ENCODE measurements at regions not wholly inside any gene's neighbourhood (a gene's known extent, or its start where the extent isn't known, plus 50 kb on each side); places are given as distances from the start of the nearest gene placed in this dataset.
"Not testable (repeated sequence)": the region's sequence is repeated elsewhere in the genome, so short reads cannot be mapped to it uniquely, and the experiment has no call there.

DNA sequence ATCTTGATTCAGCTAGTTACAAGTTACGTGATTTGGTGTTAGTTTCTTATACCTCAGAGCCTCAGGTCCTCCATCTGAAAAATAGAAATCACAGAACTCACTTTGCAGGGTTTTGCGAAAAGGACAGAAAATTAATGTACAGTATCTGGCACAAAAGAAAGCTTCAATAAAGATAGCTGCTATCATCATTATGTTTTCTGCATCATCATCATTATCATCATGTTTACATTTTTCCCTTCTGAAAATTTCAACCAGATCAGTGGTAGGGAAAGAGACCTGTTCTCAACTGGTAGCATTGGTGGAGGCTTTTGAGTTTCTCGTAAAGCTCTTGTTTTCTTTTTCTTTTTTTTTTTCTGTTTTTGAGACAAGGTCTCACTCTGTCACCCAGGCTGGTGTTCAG is 174.7 kb upstream of the PBX1 start:
- DNase-seq = no peak

DNA sequence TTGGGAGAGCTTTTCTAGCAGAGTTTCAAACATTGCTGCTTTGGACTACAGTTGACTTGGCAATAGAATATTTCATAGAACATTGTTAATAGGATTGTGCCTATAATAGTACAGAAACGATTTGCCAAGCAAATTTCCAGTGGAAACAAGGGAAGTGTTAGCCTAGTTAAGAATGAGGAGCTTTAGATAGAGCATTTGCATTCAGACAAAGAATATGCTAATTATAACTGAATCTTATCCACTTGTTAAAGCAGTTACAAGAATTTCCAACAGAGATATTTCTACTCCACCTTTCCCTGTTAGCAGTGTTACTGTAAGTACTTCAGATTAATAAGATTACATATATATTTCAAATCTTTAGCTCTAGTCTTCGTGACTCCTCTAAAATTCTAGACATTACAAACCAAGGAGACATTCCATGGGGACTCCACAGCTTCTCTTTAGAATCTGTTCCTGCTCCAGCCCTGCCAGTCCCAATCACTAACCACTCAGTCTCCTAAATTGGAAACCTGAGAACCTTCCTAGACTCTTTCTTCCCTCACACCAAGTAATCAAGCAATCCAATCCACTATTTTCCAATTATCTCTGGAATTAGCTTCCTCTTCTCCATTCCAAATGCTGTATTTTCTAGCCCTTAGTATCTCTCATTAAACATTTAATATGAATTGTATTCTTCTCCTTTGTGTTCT is 141.8 kb upstream of the PBX1 start:
- DNase-seq = no peak

DNA sequence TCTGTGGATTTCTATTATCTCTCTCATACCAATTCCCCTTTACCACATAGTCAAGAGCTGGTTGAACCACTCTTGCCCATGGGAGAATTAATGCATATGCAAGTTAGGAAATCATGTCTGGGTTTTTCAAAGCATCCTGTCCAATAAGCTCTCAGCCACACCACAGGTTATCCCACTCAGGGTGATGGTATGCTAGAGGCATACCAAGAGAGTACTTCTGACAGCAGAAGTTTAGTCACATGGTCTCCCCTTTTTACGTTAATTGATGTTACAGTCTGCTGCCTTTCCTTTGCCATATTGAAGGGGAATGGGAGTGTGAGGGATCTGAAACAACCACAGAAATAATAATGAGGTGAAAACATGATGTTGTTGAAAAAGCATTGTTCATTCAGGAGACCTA is 135.8 kb upstream of the PBX1 start:
- DNase-seq = no peak

DNA sequence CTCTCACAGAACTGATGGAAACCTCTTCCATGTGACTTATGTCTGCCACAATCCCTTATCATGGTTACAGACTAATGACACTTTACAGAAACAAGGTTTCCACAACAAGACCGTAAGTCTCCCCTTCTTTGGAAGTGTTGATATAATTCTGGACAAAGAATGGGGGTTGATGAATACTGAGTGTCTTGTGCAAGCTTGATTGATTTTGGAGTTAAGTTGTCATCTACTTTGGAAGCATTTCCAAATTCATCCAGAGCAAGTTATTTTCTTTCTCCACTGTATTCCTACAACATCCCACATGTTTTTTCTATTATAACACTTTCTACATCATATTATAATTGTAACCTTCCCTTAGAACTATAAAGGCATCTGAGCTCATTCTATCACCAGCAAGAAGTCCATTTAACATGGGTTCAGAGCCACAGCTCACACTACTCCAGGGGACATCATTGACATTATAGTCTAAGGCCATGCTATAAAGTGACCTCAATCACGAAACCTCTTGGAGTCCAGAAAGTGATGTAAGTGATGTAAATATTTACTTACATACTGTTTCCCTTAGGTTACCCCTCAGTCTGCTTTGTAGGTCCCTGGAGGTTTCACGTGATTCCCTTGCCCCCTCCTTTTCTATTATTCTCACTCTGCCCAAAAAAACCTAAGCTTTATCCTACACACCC is 125.7 kb upstream of the PBX1 start:
- DNase-seq = no peak

DNA sequence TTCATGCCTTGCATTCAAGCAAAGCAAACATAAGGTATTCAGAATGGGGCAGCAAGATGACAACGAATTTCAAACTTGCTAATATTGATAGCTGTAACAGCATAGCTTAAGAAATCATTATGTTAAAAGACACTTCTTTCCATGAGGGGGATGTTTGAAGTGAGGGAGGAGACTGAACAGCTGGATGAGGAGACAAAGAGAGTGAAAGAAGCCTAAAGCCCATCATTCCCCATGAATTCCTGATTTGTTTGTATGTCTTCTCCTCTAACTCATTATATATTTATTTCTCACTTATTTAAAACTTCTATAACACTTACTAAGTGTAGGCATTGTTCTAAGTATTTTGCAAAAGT is 125.2 kb upstream of the PBX1 start:
- DNase-seq = no peak

DNA sequence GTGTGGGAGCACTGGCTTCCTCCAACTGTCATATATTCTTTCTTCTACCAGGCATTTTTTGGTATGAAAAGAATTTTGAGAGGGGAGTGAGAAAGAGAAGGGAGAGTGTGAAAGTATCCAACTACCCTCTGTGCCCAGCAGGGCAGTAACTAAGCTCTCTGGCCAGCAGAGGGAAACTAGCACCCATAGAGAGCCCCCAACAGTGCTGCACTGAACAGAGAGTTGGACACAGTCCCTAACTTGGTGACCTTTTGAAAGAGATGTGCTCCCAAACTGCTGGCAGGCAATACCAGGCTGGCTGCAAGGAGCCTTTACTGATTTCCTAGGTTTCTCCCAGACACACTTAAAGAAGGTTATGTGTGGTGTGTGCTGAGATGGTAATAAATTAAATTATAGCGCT is 118.8 kb upstream of the PBX1 start:
- peak in 26 of 56 donors; percentile 0 to 55 (median 7) for DNase-seq

DNA sequence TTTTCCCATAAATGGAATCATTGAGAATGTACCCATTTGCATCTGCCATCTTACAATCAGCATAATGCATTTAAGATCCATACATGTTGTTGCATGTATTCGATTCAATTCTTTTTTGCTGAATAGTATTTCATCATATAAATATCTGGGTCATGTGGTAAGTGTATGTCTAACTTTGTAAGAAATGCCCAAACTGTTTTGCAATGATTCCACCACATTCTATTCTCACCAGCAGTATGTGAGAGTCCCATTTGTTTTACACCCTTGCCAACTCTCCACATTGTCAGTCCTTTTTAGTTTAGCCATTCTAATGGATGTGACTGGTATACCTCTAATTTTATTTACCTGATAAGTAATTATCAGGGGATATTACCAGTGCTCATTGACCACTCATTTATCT is 115.8 kb upstream of the PBX1 start:
- DNase-seq = no peak

DNA sequence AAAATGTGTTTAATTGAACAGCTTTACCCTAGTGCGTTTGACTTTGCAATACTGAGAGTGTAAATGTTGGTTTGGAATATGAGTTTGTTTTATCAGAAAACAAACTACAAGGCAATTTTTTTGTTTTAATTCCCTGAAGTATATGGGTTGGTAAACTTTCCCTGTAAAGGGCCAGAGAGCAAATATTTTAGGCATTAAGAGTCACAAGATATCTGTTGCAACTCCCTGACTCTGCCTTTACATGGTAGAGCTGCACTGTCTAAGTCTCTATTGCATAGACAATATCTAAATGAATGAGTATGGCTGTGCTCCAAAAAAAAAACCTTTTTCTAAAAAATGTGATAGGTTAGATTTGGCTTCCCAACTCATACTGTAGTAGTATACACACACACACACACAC is 115.1 kb upstream of the PBX1 start:
- DNase-seq = no peak

DNA sequence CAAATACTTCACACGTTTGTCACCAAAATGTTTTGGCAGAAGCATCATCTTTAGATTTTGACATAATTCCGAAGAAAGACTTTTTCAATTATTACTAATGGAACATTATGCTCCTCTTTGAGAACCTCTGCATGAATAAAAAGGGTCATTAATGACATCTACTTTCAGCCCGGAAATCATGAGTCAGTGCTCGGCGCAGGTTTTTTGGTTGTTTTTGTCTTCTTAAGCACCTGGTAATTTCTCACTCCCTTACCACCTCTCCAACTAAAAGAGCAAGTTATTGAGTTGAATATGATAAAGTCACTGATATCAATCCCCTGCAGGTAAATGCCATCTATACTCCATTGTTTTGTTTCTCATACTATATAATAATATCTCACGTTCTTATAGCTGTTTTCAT is 113.0 kb upstream of the PBX1 start:
- no peak for DNase-seq

DNA sequence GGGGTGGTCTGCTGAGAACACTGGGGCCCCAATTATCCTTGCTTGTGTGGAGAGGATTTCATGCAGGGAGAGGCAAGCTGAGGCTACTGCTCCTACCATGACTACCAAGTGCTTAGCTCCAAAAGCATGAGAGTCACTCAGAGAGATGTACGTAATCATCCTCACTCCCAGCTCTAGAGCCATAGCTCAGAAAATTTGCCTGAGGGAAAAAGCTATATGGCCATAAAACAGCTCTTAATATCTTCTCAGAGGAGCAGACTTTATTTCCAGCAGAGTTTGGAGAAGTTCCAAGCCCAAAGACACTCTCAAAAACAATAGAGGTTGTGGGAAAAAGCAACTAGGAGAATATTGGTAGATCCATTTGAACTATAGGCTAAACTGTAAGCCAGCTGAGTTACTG is 106.4 kb upstream of the PBX1 start:
- DNase-seq = no peak

DNA sequence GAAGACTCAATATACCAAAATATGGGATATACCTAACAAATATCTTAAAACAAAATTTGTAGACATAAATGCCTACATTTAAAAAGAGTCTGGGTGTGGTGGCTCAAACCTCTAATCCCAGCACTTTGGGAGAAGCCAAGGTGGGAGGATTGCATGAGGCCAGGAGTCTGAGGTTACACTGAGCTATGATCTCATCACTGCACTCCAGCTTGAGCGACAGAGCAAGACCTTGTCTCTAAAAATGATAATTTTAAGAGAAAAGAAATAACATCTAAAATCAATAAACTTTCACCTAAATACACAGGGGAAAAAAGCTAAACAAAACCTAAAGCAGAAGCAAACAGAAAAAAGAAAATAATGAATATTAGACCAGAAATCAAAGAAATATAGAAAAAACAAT is 102.7 kb upstream of the PBX1 start:
- DNase-seq = no peak

DNA sequence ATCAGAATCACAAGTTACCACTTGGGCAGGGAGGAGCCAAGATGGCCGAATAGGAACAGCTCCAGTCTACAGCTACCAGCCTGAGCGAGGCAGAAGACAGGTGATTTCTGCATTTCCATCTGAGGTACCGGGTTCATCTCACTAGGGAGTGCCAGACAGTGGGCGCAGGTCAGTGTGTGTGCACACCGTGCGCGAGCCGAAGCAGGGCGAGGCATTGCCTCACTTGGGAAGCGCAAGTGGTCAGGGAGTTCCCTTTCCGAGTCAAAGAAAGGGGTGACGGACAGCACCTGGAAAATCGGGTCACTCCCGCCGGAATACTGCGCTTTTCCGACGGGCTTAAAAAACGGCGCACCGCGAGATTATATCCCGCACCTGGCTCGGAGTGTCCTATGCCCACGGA is 99.8 kb upstream of the PBX1 start:
- not testable (repeated sequence) for DNase-seq

DNA sequence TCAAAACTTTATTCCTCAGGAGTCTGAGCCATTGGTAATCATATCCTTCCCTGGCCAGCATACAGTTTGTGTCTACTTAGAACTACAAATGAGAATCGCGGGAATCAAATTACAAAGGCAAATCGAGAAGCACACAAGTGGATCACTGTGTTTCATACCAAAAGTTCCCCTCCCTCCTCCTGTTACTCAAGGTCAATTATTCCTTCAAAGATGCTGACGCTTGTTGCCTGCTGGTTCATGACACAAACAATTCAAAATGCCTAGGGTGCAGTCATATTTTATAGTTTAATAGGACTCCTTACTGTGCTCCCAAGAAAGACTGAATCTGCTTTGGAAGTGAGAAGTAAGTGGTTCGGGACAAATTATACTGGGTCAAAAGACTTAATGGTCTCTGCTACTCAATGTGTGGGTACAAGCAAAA is 93.0 kb upstream of the PBX1 start:
- no peak for DNase-seq

DNA sequence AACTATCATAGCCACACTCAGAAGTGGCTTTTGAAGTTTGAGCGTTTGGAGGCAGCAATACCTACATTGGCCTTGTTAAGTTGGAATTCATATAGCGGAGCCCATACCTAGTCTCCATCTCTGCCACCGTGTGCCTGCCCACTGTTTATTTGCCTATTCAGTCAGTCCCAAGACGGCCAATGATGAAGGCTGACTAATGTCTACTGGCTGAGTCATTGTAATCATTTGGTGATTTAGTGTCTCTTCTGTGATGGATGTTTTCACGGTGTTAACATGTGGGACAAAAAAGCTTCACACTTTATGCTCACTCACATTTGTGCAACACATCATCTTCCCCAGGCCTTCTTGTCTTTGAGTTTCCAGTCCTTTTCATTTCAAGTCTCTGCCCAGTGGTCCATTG is 92.6 kb upstream of the PBX1 start:
- no peak for DNase-seq

DNA sequence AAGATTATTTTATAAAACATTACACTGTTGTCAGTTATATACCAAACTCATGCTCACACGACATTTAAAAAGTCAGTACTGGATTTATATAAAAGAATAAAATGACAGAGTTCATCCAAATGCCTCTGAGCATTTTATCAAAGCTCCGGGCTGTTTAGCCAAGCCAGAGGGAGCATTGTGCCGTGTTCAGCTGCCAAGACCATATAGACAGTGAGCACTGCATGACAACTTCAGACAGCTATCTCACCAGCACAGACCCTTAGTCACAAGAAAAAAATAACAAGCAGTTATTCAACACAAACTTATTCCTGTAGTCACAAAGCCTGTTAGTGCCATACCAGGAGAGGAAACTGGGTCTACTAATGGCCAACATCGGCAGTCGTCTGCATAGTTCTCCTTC is 88.0 kb upstream of the PBX1 start:
- DNase-seq = no peak

DNA sequence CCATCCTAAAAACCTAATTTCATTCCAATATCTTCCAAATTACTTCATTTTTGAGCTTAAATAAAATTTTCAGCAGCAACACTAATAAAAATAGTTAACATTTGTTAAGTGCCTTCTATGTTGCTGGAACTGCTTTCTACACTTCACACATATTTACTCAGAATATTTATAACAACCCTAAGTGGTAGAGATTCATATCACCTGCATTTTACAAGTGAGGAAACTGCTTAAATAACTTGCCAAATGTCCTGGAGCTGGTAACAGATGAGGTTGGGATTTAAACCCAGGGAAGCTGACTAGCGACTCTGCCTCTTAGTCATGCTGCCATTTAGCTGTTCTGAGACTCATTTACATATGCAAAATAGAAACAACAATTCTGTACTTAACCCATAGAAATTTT is 86.1 kb upstream of the PBX1 start:
- no peak for DNase-seq

DNA sequence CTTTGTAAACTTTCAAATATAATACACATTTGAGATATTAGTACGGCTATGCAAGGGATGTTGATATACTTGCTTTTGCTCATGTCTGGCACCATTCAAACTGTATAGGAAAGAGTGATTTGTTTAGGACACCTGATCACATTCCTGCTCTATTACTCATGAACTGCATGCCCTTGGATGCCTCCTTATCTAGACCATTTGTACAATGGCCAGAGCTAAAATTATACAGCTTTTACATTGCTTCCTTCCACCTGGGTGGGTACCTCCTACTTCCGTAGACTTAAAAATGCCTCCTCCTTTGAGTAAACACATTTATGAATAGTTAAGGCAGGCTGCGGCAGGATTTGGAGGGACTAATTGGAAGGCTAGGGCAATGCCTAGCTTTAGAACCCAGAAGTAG is 85.4 kb upstream of the PBX1 start:
- no peak for DNase-seq

DNA sequence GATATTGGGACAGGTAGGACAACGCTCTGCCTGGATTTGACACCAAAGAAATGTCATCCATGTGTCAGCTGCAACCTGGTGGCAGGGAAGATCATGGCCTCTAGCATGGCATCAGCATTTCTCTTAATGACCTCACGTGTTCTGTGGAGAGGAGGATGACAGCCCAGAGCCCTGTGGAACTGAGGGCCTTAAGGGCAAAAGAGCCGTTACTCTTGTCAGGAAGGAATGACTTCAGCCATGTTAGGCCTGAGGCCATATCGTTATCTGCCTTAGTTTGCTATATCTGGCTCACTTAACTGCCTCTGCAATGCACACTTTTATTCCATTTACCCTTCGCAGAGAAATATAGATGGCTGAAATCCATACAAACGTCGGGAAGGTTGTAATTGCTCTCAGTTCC is 83.2 kb upstream of the PBX1 start:
- DNase-seq = no peak

DNA sequence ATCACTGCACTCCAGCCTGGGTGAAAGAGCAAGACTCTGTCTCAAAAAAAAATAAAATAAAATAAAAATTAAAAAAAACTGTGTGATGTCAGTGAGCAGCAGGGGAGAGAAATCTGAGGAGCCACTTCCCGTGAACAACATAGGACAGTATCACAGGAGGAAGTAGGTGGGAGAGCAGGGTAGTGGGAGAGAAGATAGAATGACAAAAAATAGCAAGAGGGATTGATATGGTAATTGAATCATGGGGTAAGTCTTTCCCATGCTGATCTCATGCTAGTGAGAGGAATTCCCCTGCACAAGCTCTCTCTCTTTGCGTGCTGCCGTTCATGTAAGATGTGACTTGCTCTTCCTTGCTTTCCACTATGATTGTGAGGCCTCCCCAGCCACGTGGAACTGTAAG is 81.6 kb upstream of the PBX1 start:
- no peak for DNase-seq

DNA sequence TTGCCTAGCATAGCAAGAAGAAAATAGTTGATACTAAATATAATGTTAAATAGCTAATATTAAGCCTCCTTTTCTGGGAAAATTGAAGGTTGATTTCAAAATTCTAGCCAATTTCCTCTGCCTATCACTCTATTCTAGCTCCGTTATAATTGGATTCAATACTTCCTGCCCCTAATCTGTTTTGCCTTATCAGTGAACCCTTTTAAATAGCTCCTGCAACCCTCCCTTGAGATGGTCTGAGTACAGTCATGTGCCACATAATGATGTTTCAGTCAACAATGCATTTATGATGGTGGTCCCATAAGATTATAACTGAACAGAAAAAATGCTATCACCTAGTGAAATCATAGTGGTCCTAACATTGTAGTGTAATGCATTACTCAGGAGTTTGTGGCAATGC is 79.7 kb upstream of the PBX1 start:
- DNase-seq = no peak

DNA sequence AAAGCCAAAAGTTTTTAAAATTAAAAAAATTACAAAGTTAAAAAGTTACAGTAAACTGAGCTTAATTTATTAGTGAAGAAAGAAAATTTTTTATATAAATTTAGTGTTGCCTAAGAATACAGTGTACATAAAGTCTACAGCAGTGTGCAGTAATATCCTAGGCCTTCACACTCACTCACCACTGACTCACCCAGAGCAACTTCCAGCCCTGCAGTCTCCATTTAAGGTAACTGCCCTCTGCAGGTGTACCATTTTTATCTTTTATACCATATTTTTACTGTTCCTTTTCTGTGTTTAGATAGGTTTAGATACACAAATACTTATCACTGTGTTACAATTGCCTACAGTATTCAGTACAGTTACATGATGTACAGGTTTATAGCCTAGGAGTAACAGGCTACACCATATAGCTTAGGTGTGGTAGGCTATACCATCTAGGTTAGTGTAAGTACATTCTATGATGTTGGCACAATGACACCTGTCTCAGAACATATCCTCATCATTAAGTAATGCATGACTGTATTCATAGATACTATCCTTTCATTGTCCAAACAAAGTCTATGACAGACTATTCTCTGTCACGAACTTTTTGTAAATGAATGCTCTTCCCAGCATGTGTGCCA is 78.6 kb upstream of the PBX1 start:
- no peak for DNase-seq

DNA sequence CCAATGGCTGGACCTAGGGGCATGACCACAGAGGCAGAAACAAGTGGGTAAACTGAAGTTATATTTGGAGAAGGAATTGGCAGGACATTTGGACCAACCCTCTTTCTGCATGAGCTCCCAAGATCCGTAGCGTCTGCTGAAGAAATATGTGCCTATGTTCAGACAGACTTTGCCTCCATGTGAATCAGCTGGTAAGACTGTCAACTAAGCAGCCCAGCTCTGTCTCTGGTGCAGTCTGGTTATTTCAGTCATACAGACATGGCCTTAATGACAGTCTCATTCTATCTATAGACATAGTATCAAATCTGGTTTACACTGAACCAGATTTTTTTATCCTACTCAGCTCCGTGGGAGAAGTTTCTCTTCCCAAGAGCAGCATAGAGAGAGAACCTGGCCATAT is 63.1 kb upstream of the PBX1 start:
- peak in 4 of 56 donors; percentile 2 to 41 (median 14) for DNase-seq

DNA sequence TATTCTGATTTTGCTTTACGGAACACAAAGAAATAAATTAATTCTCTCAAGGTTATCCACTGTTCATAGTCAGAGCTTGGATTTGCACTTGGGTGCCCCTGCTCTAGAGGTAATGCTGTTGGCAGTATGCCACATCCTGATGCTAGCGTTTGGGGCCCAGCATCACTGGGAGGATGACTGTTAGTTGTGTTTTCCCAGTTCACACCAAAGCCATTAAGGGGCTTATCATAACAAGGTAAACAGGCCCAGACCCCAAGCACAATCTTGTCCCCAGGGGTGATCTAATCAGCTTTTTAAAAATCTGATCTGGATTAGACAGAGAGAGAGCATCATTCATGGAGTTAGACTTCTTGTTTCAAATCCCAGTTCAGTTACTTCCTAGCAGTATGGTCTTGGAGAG is 60.2 kb upstream of the PBX1 start:
- no peak for DNase-seq
